B cell (primary cell): ENCODE measurements at regions not wholly inside any gene's neighbourhood (a gene's known extent, or its start where the extent isn't known, plus 50 kb on each side); places are given as distances from the start of the nearest gene placed in this dataset.

Experiments
- CTCF ChIP-seq: fragments of 200-600 bp; IDR thresholded peaks from one replicate; pipeline ENCODE4 v1.8.0; 2022; ENCODE audit warnings: antibody characterized with exemption, mild to moderate bottlenecking
- EZH2 ChIP-seq: IDR thresholded peaks from 2 replicates; pipeline ENCODE4 v1.6.1; 2012; ENCODE audit warnings: borderline replicate concordance, low read depth, mild to moderate bottlenecking, moderate library complexity, low read length; ENCODE audit not compliant: insufficient read depth, poor library complexity, severe bottlenecking

GRCh38 chr13:105497597-105497996 lies 1037.9 kb downstream of the EFNB2 start:
- TF ChIP-seq CTCF (no peak), EZH2 (no peak)
